ENCODE measurements at regions not wholly inside any gene's neighbourhood (a gene's known extent, or its start where the extent isn't known, plus 50 kb on each side); places are given as distances from the start of the nearest gene placed in this dataset.

GRCh38 chr15:37181339-37181738 lies 81.0 kb upstream of the MEIS2 start:
- H3K14ac ChIP-seq (ENCODE audit: insufficient read depth, low read length) = no peak overlapping the region
- no peaks in the 10 kb centered on the region for H3K4me1 Mint-ChIP-seq
- H2AK5ac ChIP-seq (ENCODE audit: insufficient read length, low read length) = no peak overlapping the region
- H2BK20ac ChIP-seq (ENCODE audit: low read depth, low read length, poor library complexity, severe bottlenecking) = no peak overlapping the region
- H3K18ac ChIP-seq (ENCODE audit: insufficient read length, low read depth, low read length) = no peak overlapping the region
- no peak overlapping the region for H3K4ac ChIP-seq (ENCODE audit: low read depth, low read length)
- no peak overlapping the region for H3K27ac ChIP-seq (ENCODE audit: insufficient read length, low read depth, low read length)
- peaks cover 16 to 17% of the 10 kb centered on the region in 2 experiments for H3K9me3 Mint-ChIP-seq
- no peak overlapping the region for H3K4me2 ChIP-seq (ENCODE audit: insufficient read depth, insufficient read length, low read length)
- H3K23me2 ChIP-seq (ENCODE audit: insufficient read length, low read depth, low read length, poor library complexity, severe bottlenecking) = no peaks in the 10 kb centered on the region
- no peak overlapping the region for H2BK15ac ChIP-seq (ENCODE audit: low read depth, low read length)
- no peak overlapping the region for H2BK12ac ChIP-seq (ENCODE audit: insufficient read length, low read depth, low read length)
- no peaks in the 10 kb centered on the region for H4K20me1 ChIP-seq (ENCODE audit: control insufficient read depth, insufficient read depth, insufficient read length)
- no peaks in the 10 kb centered on the region for H3K9me3 ChIP-seq (ENCODE audit: control insufficient read depth, low read depth, low read length)
- no peaks in the 10 kb centered on the region for H3K79me2 ChIP-seq (ENCODE audit: insufficient read depth, low read length)
- no peak overlapping the region for H4K8ac ChIP-seq (replicated peaks; ENCODE audit: insufficient read length, low read depth, low read length)
- no peaks in the 10 kb centered on the region for H3K79me1 ChIP-seq (ENCODE audit: insufficient read depth, low read depth, low read length, poor library complexity, severe bottlenecking)
- no peak overlapping the region for H3K23ac ChIP-seq (ENCODE audit: insufficient read length, low read depth, low read length)
- no peak overlapping the region for H3K56ac ChIP-seq (ENCODE audit: insufficient read length, low read depth, low read length)
- no peak overlapping the region for H2BK120ac ChIP-seq (ENCODE audit: low read depth, low read length, poor library complexity, severe bottlenecking)
- TF ChIP-seq CTCF (conservative IDR thresholded peaks at IDR 0.05) = no peak
- no peak overlapping the region for H2AFZ ChIP-seq (ENCODE audit: low read length)
- no peak overlapping the region for H3K9ac ChIP-seq (ENCODE audit: extremely low read depth, insufficient read length, low read length)
- H4K91ac ChIP-seq (ENCODE audit: insufficient read length, low read depth, low read length) = no peak overlapping the region
- H3K4me1 ChIP-seq (ENCODE audit: insufficient read depth, low read length) = no peaks in the 10 kb centered on the region
- H3K27ac Mint-ChIP-seq = no peak overlapping the region
- H4K5ac ChIP-seq (ENCODE audit: insufficient read length, low read depth, low read length) = no peak overlapping the region
- no peaks in the 10 kb centered on the region for H3K27me3 ChIP-seq (ENCODE audit: insufficient read depth, low read length)
- WGBS (ENCODE audit: extremely low coverage, insufficient read length, low lambda C conversion rate) = no CpG with 5 or more reads among the region's 1 CpG
- H2BK5ac ChIP-seq (ENCODE audit: insufficient read length, low read length) = no peak overlapping the region
- no peak overlapping the region for H3T11ph ChIP-seq (ENCODE audit: low read length)
- H3K4me3 Mint-ChIP-seq = no peak overlapping the region
- H3K36me3 Mint-ChIP-seq (ENCODE audit: insufficient read depth in 1 of 3, low read depth in 3 of 3) = peaks cover 1 to 13% (median 2%) of the 10 kb centered on the region in 3 experiments; a peak in 4 of 7 replicates
- no peaks in the 10 kb centered on the region; the same call in 1 of the 2 replicates for H3K27me3 Mint-ChIP-seq (ENCODE audit: low read depth)
- no peak for DNase-seq
